ENCODE measurements at regions not wholly inside any gene's neighbourhood (a gene's known extent, or its start where the extent isn't known, plus 50 kb on each side); places are given as distances from the start of the nearest gene placed in this dataset.

DNA sequence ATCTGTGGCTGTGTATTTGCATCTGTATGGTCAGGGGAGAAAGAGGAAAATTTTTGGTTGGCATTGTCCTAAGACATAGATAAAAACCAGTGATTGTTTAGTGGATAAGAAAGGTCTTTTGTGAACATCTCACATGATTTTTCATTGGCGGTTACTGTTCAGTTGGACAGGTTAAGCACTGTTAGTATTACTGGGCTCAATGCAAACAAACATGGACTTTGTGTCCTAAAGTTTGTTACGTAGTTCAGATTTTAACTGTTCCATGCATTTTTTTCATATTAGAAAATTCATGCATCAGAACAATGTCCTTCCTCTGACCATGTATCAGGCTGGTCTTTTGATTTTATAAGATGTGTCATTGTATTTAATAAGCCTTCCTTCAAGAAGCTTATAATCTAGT lies 368.0 kb downstream of the MEIS1 start:
- Histone ChIP-seq H3K79me2 (ENCODE audit: control insufficient read depth, low read length) (no peaks in the 10 kb centered on the region), H3K4me2 (ENCODE audit: low read length) (no peak overlapping the region)

DNA sequence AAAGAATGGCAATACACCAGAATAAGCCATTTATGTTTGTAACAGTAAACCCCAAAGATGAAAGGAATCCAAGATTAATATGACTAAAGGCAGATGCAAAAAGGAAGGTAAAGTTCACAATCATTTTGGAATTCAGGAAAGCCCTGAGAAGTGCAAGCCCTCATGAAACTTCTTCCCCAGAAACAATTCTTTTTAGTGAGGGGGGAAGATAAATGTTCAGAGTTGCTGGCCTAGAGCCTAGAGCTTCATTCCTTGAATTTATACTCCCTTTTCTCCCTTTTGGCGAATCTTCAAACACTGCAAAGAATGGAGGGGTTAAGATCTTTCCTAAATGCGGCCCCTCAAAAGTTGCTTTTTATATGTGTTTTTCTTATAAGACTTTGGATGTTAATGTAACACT lies 368.8 kb downstream of the MEIS1 start:
- Histone ChIP-seq H3K9me3 (ENCODE audit: control insufficient read depth, insufficient read depth, low read length) (no peaks in the 10 kb centered on the region), H3K79me2 (ENCODE audit: control insufficient read depth, low read length) (no peaks in the 10 kb centered on the region), H3K4me2 (ENCODE audit: low read length) (no peak overlapping the region), H3K36me3 (ENCODE audit: control insufficient read depth, low read length) (no peaks in the 10 kb centered on the region), H4K20me1 (ENCODE audit: control insufficient read depth, insufficient read depth, low read depth, low read length) (no peaks in the 10 kb centered on the region), H3K4me1 (ENCODE audit: control insufficient read depth, low read length) (no peaks in the 10 kb centered on the region), H3F3A (ENCODE audit: control insufficient read depth, insufficient read depth) (no peaks in the 10 kb centered on the region), H3K9me2 (replicated peaks; ENCODE audit: control insufficient read depth, low read length) (no peaks in the 10 kb centered on the region), H3K27me3 (ENCODE audit: control insufficient read depth, low read length) (no peaks in the 10 kb centered on the region), H3K27ac (ENCODE audit: low read depth, low read length) (no peak overlapping the region), H3K4me3 (ENCODE audit: low read length) (no peak overlapping the region)
- no peak for TF ChIP-seq EZH2phosphoT487 (IDR thresholded peaks at IDR 0.05; ENCODE audit: borderline replicate concordance, low read length)

More for the DNA sequence above, 368.0 kb downstream of the MEIS1 start:
- Histone ChIP-seq H3F3A (ENCODE audit: control insufficient read depth, insufficient read depth) (no peaks in the 10 kb centered on the region), H3K9me3 (ENCODE audit: control insufficient read depth, insufficient read depth, low read length) (no peaks in the 10 kb centered on the region), H4K20me1 (ENCODE audit: control insufficient read depth, insufficient read depth, low read depth, low read length) (no peaks in the 10 kb centered on the region), H3K27me3 (ENCODE audit: control insufficient read depth, low read length) (no peaks in the 10 kb centered on the region), H3K4me1 (ENCODE audit: control insufficient read depth, low read length) (no peaks in the 10 kb centered on the region), H3K9me2 (replicated peaks; ENCODE audit: control insufficient read depth, low read length) (no peaks in the 10 kb centered on the region), H3K4me3 (ENCODE audit: low read length) (no peak overlapping the region), H3K27ac (ENCODE audit: low read depth, low read length) (no peak overlapping the region), H3K36me3 (ENCODE audit: control insufficient read depth, low read length) (no peaks in the 10 kb centered on the region)
- TF ChIP-seq EZH2phosphoT487 (IDR thresholded peaks at IDR 0.05; ENCODE audit: borderline replicate concordance, low read length) = no peak
- TF ChIP-seq, protein P1, sequence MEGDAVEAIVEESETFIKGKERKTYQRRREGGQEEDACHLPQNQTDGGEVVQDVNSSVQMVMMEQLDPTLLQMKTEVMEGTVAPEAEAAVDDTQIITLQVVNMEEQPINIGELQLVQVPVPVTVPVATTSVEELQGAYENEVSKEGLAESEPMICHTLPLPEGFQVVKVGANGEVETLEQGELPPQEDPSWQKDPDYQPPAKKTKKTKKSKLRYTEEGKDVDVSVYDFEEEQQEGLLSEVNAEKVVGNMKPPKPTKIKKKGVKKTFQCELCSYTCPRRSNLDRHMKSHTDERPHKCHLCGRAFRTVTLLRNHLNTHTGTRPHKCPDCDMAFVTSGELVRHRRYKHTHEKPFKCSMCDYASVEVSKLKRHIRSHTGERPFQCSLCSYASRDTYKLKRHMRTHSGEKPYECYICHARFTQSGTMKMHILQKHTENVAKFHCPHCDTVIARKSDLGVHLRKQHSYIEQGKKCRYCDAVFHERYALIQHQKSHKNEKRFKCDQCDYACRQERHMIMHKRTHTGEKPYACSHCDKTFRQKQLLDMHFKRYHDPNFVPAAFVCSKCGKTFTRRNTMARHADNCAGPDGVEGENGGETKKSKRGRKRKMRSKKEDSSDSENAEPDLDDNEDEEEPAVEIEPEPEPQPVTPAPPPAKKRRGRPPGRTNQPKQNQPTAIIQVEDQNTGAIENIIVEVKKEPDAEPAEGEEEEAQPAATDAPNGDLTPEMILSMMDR (IDR thresholded peaks at IDR 0.05; ENCODE audit: low read depth, low read length, poor library complexity, severe bottlenecking) = no peak

DNA sequence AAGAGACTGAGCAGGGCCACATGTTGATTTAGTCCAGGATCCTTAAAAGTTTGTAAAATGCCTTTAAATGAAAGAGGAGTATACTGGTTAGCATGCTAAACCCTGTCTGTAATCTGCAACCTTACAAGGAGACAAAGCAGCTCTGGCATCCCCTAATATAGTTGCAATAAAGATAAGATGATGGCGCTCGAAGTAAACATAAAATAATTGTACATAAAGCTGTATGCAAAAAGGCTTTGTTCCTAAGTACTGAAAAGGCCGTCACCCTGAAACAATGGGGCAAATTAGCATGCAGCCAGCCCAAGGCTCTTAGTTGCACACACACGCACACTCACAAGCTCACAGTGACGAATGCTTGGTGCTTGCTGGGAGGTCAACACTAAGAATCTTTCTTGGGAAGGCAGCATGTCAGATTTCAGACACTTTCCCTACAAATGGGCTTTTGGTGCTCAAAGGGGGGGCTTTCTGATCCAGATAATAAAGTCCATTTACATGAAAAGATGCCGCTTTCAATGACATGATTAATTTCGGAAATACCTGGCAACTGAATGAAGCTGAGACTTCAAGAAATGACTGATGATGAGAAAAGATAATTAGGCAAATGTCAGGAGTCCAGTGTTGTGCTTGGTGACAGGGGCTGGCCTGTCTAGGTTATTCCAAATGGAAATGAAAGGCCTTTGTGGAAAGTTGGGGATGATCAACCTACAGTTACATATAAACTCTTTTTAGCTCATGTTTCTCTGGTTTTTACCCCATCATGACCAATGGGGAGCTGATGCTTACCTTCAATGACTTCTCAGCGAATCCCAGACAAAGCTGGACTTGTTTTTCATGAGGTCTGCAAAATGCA lies 370.3 kb downstream of the MEIS1 start:
- no peak overlapping the region for H3K4me2 ChIP-seq (ENCODE audit: low read length)
- no peak for TF ChIP-seq EZH2phosphoT487 (IDR thresholded peaks at IDR 0.05; ENCODE audit: borderline replicate concordance, low read length)
- TF ChIP-seq, protein P1 (IDR thresholded peaks at IDR 0.05; ENCODE audit: low read depth, low read length, poor library complexity, severe bottlenecking) = no peak
- no peak overlapping the region for H3K27ac ChIP-seq (ENCODE audit: low read depth, low read length)
- no peaks in the 10 kb centered on the region for H3K36me3 ChIP-seq (ENCODE audit: control insufficient read depth, low read length)
- H3F3A ChIP-seq (ENCODE audit: control insufficient read depth, insufficient read depth) = no peaks in the 10 kb centered on the region
- H3K4me3 ChIP-seq (ENCODE audit: low read length) = no peak overlapping the region
- H4K20me1 ChIP-seq (ENCODE audit: control insufficient read depth, insufficient read depth, low read depth, low read length) = no peaks in the 10 kb centered on the region
- H3K9me2 ChIP-seq (replicated peaks; ENCODE audit: control insufficient read depth, low read length) = no peaks in the 10 kb centered on the region
- no peaks in the 10 kb centered on the region for H3K9me3 ChIP-seq (ENCODE audit: control insufficient read depth, insufficient read depth, low read length)
- no peaks in the 10 kb centered on the region for H3K4me1 ChIP-seq (ENCODE audit: control insufficient read depth, low read length)
- no peaks in the 10 kb centered on the region for H3K27me3 ChIP-seq (ENCODE audit: control insufficient read depth, low read length)
- H3K79me2 ChIP-seq (ENCODE audit: control insufficient read depth, low read length) = no peaks in the 10 kb centered on the region

DNA sequence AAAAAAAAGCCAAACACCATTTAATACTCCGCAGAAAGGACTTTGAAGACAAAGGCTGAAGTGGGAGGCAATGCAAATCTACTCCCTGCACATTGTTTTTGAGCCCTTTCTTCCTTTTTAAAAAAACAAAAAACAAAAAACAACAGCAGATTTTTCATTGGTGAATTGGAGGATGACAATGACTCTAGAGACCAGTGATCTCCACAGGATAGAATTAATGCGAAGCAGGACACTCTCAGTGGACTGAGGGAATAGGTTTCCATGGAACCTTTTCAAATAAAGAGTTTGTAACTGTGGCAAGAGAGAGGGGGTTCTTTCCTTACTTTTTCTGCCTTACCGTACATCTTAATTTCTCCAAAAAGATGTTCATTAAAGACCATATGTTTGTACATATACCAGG lies 371.0 kb downstream of the MEIS1 start:
- H4K20me1 ChIP-seq (ENCODE audit: control insufficient read depth, insufficient read depth, low read depth, low read length) = no peaks in the 10 kb centered on the region
- H3K27ac ChIP-seq (ENCODE audit: low read depth, low read length) = no peak overlapping the region
- H3K4me2 ChIP-seq (ENCODE audit: low read length) = no peak overlapping the region
- no peaks in the 10 kb centered on the region for H3K9me3 ChIP-seq (ENCODE audit: control insufficient read depth, insufficient read depth, low read length)
- no peaks in the 10 kb centered on the region for H3K36me3 ChIP-seq (ENCODE audit: control insufficient read depth, low read length)
- H3K4me1 ChIP-seq (ENCODE audit: control insufficient read depth, low read length) = no peaks in the 10 kb centered on the region
- H3K27me3 ChIP-seq (ENCODE audit: control insufficient read depth, low read length) = no peaks in the 10 kb centered on the region
- TF ChIP-seq, protein P1 (IDR thresholded peaks at IDR 0.05; ENCODE audit: low read depth, low read length, poor library complexity, severe bottlenecking) = no peak
- TF ChIP-seq EZH2phosphoT487 (IDR thresholded peaks at IDR 0.05; ENCODE audit: borderline replicate concordance, low read length) = no peak
- no peaks in the 10 kb centered on the region for H3K9me2 ChIP-seq (replicated peaks; ENCODE audit: control insufficient read depth, low read length)
- H3K79me2 ChIP-seq (ENCODE audit: control insufficient read depth, low read length) = no peaks in the 10 kb centered on the region
- no peak overlapping the region for H3K4me3 ChIP-seq (ENCODE audit: low read length)
- H3F3A ChIP-seq (ENCODE audit: control insufficient read depth, insufficient read depth) = no peaks in the 10 kb centered on the region
